GM20000 (cell line): ENCODE measurements at regions not wholly inside any gene's neighbourhood (a gene's known extent, or its start where the extent isn't known, plus 50 kb on each side); places are given as distances from the start of the nearest gene placed in this dataset.

Source experiments
- DNase-seq: peaks from one replicate; pipeline ENCODE4 v3.0.0; 2012; ENCODE audit warnings: low spot score
- TF ChIP-seq, protein P1 (sequence below): IDR thresholded peaks from 2 replicates; pipeline ENCODE4 v1.5.1; 2012; ENCODE audit warnings: mild to moderate bottlenecking, control low read depth; ENCODE audit errors: extremely low read depth, missing control alignments

DNA sequence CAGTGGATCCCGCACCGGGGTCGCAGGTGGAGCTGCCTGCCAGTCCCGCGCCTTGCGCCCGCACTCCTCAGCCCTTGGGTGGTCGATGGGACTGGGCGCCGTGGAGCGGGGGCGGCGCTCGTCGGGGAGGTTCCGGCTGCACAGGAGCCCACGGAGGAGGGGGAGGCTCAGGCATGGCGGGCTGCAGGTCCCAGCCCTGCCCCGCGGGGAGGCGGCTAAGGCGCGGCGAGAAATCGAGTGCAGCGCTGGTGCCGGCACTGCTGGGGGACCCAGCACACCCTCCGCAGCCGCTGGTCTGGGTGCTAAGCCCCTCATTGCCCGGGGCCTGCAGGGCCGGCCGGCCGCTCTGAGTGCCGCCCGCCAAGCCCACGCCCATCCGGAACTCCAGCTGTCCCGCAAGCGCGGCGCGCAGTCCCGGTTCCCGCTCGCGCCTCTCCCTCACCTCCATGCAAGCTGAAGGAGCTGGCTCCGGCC, 120.6 kb upstream of the MEF2C start:
- TF ChIP-seq, protein P1, sequence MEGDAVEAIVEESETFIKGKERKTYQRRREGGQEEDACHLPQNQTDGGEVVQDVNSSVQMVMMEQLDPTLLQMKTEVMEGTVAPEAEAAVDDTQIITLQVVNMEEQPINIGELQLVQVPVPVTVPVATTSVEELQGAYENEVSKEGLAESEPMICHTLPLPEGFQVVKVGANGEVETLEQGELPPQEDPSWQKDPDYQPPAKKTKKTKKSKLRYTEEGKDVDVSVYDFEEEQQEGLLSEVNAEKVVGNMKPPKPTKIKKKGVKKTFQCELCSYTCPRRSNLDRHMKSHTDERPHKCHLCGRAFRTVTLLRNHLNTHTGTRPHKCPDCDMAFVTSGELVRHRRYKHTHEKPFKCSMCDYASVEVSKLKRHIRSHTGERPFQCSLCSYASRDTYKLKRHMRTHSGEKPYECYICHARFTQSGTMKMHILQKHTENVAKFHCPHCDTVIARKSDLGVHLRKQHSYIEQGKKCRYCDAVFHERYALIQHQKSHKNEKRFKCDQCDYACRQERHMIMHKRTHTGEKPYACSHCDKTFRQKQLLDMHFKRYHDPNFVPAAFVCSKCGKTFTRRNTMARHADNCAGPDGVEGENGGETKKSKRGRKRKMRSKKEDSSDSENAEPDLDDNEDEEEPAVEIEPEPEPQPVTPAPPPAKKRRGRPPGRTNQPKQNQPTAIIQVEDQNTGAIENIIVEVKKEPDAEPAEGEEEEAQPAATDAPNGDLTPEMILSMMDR, result no peak
- no peak for DNase-seq

DNA sequence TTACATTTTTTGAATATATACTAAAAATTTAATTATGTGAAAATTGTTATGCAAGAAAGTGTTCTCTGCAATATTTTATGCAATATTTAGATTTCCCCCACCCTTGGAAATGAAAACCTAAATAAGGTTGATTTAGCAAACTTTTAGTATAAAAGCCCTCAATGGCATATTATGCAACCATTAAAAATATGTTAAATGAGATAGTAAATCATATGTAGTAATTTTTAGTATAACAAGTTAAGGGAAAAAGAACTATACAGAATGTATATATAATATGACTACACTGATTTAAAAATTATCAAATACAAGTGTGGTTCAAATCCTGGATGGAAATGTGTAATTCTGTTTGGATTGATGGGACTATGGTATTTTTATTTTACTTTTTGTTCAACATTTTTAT, 116.9 kb upstream of the MEF2C start:
- no peak for DNase-seq
- TF ChIP-seq, protein P1, result no peak

DNA sequence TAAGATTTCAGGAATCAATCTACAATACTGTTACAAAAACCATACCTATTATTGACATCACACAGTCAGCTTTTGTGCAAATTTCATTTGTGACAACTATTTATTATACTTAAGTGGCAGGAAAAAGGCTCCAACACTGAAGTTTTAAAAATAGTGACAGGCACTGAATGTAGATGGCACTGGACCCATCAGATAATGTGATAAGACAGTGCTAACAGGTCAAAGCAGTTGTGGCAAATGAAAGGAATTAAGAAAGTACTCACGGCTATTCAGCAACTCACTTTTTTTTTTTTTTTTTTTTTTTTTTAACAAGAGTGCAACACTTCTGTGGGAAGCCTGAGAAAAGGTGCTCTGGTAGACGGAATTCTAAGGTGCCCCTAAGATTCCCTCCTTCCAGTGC, 115.0 kb upstream of the MEF2C start:
- TF ChIP-seq, protein P1, result no peak
- DNase-seq, result no peak

DNA sequence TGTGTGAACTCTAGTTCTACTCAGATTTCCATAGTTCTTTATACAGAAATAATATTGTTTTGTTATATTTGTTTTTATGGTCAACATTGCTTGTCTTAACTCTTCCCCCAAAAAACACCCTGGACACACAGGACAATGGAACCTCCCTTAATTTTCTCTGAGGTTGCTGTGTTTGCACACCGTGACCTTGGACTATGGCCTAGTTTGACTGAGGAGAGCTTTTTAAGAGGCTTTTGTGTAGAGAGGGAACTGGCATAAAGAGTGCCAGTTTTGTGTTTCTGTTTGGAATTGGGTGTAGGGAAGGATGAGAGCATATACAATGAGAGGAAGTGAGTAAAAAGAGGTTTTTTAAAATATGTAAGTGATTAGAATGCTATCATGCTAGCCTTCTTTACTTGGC, 101.1 kb upstream of the MEF2C start:
- no peak for DNase-seq

DNA sequence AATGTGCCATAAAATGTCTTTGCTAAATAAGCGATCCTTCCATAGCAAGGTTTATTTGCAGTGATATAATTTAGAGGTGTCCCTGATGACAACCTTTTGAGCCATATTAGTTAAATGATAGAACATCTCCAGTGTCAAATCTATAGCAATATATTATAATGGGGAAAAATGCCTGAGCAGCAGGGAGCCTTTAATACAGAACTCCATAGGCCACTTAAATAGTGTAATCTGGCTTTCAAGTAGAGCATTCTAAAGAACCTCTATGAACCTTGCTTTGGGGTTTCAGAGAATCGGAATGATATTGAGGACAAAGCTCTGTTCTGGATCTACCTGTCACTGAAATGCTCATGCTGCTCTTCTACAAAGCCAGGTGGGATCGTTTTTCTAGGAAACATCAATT, 96.7 kb upstream of the MEF2C start:
- DNase-seq, result no peak
- TF ChIP-seq, protein P1, result no peak

More for the DNA sequence above, 101.1 kb upstream of the MEF2C start:
- TF ChIP-seq, protein P1, result no peak

DNA sequence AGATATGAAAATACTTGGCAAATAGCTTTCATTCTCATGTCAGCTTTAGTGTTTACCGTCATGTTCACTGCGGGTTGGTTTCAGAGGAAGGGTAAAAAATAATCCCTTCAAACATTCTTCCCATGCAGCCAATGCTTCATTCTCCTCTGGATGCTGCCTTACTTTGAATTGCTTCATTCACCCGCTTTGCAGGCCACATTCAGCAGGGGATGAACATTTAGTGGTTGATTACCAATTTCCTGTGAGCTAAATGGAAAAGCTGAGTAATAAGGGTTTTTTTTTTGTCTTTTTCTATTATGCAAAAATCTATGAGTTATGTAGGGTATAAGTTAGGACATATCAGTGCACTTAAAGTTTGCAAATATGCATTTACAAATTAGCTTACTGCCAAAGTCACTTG, 96.3 kb upstream of the MEF2C start:
- TF ChIP-seq, protein P1, result no peak
- no peak for DNase-seq

DNA sequence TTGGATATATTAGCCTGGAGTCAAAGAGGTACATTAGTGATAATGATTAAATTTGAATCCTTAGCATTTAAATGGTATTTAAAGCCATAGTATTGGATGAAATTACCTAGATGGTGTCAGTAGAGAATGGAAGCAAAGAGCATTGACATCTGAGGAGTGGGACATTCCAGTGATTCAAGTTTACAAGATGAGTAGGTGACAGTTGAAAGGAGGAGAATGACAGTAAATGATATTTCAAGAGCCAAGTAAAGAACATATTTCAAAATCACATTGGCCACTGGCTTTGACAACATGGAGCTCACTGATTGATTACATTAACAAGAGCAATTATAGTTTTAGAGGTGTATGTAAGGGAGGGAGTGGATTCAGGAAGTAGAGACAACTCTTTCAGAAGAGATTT, 93.9 kb upstream of the MEF2C start:
- DNase-seq, result no peak
- TF ChIP-seq, protein P1, result no peak
